HG02678 (cell line): ENCODE measurements at regions not wholly inside any gene's neighbourhood (a gene's known extent, or its start where the extent isn't known, plus 50 kb on each side); places are given as distances from the start of the nearest gene placed in this dataset.
"Not testable (repeated sequence)": the region's sequence is repeated elsewhere in the genome, so short reads cannot be mapped to it uniquely, and the experiment has no call there.

ENCODE experiments used
- ATAC-seq: cut with Tn5 transposase; IDR thresholded peaks from one replicate; pipeline ENCODE4 v1.9.1; 2021; ENCODE audit warnings: mild to moderate bottlenecking, moderate library complexity; ENCODE audit not compliant: unreplicated experiment

GRCh38 chr2:180705122-180705521 is 275.3 kb upstream of the UBE2E3 start:
- no peak for ATAC-seq

GRCh38 chr2:180699657-180700361 is 280.6 kb upstream of the UBE2E3 start:
- no peak for ATAC-seq

GRCh38 chr2:180698668-180699067 is 281.7 kb upstream of the UBE2E3 start:
- no peak for ATAC-seq

DNA sequence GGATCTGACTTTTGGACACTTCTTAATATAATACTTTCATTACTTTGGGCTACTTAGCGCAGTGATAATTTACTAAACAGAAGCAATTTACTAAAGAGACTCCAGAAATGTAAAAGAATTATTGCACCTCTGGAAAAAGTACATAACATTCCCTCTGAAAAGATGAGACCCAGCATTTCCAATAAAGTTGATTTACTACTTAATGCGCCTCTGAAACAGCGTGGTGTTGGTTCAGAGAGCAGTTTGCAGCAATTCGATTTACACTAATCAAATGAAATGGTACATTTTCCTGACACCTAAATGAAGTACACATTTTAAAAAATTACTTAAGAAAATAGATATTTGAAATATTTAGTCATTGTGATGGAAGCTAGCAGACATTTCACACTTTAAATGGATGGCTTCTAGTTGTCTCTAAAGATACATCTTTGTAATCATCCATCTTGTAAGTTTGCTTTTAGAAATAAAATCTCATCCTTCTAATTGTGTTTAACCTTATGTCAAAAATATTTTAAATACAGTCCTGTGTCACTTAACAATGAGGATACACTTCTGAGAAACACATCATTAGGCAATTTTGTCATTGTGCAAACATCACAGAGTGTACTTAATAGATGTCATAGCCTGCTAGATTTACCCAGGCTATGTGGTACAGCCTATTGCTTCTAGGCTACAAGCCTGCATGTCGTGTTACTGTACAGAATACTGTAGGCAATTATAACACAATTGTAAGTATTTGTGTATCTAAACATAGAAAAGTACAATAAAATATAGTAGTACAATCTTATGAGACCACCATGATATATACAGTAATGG is 284.6 kb upstream of the UBE2E3 start:
- no peak for ATAC-seq

DNA sequence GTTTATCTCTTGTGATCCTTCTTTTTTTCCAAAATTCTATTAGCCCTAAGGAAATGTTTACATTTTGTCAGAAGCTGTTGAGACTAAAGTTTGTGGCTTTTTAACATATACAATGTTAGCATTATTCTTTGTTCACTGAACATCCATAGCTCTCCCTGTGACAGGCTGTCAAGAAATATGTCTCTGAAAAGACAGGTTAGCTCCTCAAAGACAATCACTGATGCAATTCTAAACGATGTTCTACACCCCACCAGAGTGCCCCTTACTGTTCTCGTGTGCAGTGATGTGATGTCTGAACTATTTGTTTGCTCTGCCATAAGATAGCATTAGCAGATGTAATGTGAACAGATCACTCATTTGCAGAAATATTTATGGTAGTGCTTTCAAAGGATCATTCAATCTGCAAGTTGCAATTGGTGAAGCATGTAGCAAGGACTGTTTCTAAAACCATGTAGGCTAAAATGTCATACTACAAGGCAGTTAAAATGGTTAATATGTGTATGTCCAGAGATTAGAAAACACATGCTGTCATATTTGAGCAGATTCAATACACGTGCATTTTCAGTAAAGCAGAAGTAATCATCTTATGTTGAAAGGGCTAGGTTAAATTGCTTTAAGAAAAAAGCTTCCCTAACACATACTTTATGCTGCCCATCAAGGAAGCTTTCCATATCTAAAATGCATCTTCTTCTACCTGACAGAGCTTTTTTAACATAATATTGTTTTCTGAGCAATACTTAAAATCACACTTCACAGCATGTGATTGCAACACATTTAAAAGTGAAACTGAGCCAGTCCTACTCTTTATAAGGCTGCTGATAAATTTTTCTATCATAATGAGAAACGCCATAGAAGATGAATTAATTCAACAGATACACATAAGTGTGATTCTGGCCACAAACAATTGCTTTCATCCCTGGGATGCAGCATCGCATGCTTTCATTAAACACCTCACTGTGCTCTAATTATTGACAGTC is 285.7 kb upstream of the UBE2E3 start:
- no peak for ATAC-seq

- ATAC-seq: no peak
Measured at GRCh38 chr2:180692322-180692721, 288.1 kb upstream of the UBE2E3 start.

DNA sequence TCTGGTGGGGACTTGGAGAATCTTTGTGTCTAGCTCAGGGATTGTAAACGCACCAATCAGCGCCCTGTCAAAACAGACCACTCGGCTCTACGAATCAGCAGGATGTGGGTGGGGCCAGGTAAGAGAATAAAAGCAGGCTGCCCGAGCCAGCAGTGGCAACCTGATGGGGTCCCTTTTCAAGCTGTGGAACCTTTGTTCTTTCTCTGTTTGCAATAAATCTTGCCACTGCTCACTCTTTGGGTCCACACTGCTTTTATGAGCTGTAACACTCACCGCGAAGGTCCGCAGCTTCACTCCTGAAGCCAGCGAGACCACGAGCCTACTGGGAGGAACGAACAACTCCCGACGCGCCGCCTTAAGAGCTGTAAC is 288.6 kb upstream of the UBE2E3 start:
- ATAC-seq: not testable (repeated sequence)

DNA sequence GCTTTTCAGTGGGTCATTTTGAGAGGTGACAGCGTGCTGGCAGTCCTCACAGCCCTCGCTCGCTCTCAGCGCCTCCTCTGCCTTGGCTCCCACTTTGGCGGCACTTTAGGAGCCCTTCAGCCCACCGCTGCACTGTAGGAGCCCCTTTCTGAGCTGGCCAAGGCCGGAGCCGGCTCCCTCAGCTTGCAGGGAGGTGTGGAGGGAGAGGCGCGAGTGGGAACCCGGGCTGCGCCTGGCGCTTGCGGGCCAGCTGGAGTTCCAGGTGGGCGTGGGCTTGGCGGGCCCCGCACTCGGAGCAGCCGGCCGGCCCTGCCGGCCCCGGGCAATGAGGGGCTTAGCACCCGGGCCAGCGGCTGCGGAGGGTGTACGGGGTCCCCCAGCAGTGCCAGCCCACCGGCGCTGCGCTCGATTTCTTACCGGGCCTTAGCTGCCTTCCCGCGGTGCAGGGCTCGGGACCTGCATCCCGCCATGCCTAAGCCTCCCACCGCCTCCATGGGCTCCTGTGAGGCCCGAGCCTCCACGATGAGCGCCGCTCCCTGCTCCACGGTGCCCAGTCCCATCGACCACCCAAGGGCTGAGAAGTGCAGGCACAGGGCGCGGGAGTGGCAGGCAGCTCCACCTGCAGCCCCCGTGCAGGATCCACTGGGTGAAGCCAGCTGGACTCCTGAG is 289.1 kb upstream of the UBE2E3 start:
- ATAC-seq: not testable (repeated sequence)

GRCh38 chr2:180690611-180691010 is 289.8 kb upstream of the UBE2E3 start:
- ATAC-seq: no peak

- ATAC-seq: no peak
Measured at GRCh38 chr2:180682871-180683270, 297.5 kb upstream of the UBE2E3 start.

DNA sequence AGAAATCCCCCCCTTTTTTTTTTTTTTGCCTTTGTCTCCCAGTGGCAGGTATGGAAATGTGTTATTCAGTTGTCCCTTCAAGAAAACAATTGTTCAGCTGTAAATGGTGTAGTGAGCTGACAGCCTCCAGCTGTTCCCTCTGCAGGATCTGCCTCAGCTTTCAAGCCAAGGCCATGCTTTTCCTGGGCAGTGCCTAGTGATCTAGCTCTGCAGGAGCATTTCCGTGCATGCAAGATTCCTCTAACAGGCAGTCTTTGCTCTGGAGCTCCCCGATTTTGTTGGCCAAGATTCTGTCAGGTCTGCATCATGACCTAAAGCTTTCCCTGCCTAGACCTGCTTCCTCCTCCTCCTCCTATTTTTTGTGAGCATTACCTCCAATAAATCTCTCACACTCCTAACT is 300.7 kb upstream of the UBE2E3 start:
- ATAC-seq: no peak

- no peak for ATAC-seq
Measured at GRCh38 chr2:180678625-180678972, 301.8 kb upstream of the UBE2E3 start.

GRCh38 chr2:180677930-180678624 is 302.3 kb upstream of the UBE2E3 start:
- ATAC-seq: no peak

DNA sequence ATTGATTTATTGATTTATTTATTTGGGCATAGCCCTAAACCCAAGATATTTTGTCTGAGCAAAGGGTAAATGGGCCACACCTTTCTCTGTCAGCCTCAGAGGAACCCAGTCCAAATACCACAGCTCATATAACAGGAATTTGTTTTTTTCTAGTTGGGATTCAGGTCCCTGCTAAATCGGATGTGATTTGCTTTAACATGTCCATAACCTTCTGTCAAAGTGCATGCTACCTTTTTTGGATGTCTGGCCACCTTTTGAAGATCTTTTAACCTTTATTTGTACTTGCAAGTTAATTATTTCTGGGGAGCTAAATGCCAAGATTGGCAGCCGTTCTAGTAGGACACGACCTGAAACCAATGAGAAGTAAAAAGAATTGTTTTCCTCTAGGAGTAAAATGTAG is 303.2 kb upstream of the UBE2E3 start:
- ATAC-seq: no peak

- no peak for ATAC-seq
Measured at GRCh38 chr2:180676520-180677025, 303.8 kb upstream of the UBE2E3 start.

DNA sequence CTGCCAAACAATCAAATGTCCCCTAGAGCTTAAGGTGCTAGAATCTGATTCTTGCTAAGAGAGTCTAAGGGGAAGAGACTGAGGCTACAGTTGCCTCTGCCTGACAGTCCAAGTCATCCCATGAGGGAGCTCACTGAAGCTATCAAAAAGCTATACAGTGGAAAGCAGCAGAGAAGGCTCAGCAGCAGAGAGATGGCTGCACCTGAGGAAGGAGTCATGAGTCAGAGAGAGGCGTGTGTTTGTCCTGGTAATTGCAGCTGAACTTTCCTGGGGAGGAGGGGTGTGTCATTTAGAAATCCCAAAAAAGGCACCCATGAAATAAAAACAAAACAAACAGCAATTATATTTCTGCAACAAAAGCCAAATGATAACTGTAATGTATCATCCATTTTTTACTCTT is 305.2 kb upstream of the UBE2E3 start:
- no peak for ATAC-seq

DNA sequence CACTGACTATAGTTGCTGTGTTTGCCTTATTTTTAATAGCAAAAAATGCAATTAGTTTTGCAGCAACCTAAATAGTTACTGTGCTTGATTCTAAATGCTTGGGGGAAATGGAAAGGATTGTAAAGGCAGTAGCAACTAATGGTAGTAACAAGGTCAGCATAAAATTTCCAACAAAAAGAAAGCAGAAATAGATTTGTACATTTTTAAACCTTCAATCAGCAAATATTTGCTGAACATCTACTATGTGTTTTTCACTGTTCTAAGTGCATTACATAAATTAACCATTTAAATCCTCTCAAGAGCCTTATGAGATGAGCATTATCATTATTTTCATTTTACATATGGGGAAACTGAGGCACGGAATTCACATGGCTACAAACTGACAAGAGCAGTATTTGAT is 308.0 kb upstream of the UBE2E3 start:
- ATAC-seq: no peak

- ATAC-seq: no peak
Measured at GRCh38 chr2:180670302-180671003, 310.0 kb upstream of the UBE2E3 start.

- no peak for ATAC-seq
Measured at GRCh38 chr2:180669016-180669415, 311.4 kb upstream of the UBE2E3 start.
